NCI-H128 (cell line): ENCODE measurements at regions not wholly inside any gene's neighbourhood (a gene's known extent, or its start where the extent isn't known, plus 50 kb on each side); places are given as distances from the start of the nearest gene placed in this dataset.

Source experiments
- DNase-seq: peaks from one replicate; lab custom pipeline; 2025; ENCODE audit not compliant: unreplicated experiment; lab: John Stamatoyannopoulos, UW

DNA sequence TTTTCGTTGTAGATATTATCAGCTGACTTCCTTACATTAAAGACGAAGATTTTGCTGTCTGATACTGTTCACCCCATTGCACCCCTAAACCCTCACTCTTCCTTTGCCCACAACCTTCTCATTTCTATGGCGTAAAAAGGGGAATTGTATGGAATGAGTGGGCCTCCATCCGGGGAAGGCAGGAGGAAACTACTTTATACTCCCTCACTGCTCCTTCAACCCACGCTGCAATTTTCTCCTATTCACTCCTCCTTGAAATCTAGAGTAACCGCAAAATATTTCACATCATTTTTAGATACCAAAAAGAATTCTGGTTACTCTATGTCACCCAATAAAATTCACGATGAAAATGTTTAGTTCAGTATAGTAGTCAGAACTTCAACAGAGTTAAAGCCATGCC, 330.8 kb downstream of the DIRAS2 start:
- DNase-seq = no peak

DNA sequence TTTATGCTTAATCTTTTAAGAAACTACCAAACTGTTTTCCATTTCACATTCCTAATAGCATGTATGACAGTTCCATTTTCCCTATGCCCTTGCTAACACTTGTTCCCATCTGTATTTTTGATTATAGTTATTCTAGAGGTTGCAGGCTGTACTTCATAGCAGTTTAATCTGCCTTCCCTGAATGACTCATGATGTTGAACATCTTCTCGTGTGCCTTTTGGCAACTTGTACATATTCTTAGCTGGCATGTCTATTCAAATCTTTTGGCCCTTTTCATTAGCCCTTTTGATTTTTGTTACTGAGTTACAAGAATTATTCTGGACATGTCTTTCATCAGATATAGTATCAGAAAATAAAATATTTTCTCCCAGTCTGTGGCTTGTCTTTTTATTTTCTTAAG, 320.3 kb downstream of the DIRAS2 start:
- DNase-seq = no peak

DNA sequence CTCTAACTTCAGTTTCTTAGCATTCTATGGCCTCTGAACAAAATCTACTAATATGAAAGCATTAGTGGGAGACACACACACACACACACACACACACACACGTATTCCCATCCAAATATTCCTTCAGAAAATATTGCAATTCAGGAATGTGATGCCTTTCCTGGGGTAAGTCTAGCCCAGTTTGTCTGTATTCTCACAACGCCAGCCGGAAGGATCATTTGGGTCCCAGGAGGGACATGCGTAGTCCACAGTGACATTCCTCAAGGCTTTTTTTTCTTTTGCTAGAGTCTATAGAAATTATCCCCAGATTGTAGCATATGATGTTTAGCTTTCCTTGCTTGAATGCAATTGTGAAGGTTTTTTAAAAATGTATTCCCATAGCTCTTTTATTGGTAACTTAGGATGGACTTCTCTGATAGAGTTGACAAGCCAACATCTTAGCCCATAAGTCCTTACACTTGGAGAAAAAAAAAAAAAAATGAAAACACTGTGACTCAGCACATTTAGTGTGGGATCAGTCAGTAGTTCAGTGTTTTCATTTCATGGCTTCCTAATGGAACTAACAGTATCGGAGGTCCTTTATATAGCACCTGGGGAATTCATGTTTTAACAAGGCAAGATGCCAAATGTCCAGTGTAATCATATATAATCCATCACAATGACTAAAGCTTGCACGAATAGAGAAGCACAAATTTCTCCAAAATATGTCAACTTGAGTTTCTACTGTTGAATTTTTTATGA, 316.5 kb downstream of the DIRAS2 start:
- no peak for DNase-seq

DNA sequence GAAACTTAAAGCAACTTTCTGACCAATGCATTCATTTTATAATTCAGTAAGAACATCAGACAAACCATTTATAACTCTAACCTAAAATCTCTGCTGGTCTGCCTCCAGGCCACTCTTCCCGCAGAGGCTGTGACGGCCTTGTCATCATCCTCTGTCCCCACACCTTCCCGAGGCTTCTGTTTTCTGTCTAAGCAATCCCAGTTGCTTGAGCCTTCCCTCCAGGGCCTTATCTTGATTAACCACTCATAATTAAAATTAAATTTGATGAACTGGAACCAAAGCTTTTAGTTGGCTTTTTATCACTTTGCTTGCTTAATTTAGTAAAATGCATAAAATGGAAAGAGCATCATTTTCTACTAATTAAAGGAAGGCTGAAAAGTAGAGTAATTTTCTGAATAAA, 312.4 kb downstream of the DIRAS2 start:
- no peak for DNase-seq

DNA sequence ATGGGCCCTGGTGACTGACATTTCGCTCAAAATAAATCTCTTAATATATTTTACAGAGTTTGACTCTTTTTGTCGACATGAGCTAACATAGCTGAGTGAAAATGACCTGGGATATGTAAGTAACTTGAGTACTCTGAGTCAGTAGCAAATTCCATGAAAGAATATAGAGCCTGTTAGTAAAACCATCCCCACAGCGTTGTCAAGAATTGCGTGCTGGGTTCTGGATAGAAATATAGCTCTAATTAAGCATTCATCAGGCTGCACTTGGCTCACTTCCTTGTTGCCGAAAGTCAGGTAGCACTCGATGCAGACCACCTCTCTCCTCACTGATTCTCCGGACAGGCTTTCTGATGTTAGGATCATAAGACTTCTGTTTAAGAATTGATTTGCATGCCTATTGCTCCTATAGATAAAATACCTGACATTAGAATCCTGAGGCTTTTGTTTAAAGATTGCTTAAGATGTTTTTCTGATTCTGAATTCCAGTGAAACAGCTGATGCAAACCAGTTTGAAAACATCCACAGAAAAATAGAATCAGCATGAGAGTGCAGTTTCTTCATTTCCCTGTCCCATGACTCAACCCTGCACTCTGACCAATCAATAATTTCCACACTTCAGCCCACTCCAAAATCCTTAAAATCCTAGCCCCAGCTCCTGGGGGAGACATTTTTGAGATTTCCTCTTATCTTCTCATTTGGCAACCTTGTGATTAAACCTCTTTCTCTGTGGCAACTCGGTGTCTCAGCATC, 310.6 kb downstream of the DIRAS2 start:
- DNase-seq = no peak

DNA sequence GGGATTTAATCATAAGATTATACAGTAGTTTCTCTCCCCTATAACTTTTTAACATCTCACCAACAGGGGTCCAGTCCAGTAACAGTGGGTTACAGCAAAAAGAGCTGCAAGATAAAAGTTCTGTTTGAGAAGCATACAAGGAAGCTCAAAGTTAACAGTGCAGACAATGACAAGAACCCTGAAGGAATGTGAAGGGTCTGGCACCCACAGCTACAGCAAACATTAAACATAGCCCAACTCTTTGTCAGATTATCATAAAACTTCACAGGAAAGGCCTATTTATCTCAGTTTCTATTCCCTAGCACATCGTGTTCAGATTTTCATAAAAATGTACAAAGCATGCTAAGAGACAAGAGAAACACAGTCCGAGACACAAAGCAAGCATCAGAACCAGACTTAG, 309.4 kb downstream of the DIRAS2 start:
- DNase-seq = no peak

DNA sequence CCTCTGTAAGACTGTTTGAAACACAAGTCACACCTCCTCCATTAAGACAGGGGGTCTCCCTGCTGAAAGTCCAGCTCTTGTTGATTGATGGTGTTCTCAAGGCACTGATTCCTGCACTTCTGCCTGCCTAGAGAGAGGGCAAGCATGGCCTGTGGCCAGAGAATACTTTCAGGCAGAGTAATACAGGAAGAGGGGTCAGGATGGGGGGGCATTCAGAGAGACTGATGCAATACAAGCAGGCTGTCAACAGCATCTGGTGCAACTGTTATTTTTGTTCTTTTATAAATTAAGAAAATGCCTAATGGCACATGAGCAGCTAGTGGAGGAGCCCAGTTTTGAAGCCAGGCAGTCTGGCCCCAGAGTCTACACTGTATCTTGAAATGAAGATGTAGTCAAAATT, 302.2 kb downstream of the DIRAS2 start:
- DNase-seq = no peak

DNA sequence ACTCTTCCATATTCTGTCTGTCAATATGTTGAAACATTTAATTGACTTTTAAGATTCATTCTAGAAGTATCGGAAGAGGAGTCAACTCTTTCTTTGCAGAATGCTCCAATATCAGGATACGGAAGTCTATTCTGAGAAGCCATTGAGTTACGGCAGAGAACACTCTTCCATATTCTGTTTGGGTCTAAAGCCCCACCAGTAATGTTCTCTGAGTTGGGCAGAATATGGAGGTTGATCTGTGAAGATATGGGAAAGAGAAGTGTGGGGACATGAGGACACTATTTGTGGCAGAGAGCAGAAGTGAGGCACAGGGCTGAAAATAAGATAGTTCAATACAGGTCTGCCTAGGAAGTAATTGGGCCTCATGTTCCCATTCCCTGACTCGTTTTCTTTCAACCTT, 300.0 kb downstream of the DIRAS2 start:
- DNase-seq = no peak

DNA sequence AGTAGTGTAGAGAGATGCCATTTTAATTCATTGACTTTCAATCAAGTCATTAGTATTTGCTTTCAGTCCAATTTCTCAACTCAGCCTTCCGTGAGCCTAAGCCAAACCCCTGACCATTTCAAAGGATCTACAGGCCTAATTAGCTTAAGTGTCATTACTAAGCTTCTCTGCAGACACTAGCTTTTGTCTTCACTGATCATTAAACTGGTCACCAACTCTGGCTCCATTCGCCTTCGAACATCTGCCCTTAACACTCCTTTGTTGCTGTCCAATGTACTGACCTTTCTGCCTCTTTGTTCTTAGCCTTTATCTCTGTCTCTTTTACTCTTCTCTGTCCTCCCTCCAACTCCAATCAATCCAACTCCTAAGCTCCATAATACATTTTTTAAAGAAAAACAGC, 299.3 kb downstream of the DIRAS2 start:
- DNase-seq = no peak

DNA sequence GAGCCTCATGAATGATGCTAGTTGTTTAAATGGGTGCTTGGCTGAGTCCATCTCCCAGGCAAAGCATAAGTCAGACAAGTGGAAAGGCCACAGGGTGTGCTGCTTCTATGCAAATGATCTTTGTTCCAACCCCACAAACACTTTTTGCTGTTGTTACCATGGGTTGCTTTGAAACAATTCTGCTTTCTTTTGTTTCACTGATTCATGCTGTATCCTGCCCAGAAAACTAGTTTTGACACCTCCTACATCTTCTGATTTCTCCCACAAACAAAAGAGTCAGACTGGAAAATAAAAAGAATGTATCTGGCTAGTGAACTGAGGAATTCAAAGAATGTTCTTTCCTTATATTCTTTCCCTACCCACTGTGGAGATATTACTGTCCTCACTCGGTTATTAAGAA, 298.6 kb downstream of the DIRAS2 start:
- no peak for DNase-seq

DNA sequence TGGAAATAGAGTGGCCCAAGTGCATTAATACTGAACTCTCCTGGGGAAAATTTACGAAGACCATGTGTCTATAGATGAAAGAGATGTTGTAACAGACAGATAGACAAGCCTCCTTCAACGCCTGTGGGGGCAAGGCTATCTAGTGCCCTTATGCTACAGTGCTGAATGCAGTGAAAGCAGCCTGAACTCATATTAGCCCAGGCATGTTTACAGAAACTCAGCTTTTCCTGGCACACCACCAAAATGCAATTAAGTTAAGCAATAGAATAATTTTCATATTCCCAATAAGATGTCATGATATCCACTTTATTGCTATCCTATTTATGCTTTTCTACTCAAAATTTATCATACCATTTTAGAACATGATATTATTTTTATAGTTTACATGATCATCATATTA, 277.0 kb downstream of the DIRAS2 start:
- DNase-seq = no peak

DNA sequence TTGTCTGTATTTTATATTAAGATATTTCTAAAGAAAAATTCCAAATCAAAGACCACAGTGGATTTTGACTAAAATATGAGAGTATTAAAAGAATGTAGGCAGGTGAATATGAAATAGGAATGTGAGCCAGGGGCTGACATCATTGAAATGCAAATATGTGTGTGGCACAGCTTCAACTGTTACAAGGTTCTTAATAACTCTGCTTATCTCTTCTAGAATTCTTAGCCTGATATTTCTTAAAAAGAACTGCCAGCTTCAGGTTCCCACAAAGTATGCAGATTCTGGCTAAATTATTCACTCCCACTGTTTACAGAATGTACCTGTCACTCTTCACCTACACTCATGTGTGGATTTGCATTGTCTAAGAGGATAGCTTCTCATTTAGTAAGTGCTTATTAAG, 274.4 kb downstream of the DIRAS2 start:
- no peak for DNase-seq

DNA sequence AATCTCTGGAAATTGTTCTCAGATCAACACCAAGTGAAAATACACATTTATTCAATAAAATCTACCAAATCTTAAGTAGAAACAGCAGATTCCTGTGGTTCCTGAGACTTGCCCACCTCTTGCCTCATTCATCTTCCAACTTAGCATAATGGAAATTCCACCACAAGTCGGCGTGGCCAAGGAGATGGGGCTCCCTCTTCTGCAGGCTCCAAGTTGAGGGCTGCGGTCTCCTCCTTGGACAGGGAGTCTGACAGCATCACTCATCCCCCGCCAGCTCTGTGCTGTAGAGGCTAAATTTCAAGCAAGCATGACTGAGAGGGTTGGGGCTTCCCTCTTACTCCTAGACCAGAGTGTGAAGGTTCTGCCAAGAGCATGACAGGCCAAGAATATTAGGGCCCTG, 273.7 kb downstream of the DIRAS2 start:
- no peak for DNase-seq

DNA sequence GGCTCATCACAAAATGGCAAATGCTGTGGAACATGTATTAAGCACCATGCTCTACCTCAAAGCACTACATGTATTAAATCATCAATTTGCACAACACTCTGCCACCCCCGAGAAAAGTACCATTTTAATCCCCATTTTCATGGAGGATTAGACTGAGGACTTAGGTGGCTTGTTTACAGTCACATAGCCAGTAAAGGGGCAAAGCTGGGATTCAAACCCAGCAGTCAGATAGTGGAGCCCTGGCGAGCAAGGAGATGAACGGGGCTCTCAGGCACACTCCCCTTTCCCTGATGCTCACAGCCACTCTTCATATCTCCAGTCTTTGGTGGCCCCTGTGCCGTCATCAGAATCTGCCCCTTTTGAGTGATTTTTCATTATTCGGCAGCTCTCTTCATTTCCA, 262.9 kb downstream of the DIRAS2 start:
- DNase-seq = no peak

DNA sequence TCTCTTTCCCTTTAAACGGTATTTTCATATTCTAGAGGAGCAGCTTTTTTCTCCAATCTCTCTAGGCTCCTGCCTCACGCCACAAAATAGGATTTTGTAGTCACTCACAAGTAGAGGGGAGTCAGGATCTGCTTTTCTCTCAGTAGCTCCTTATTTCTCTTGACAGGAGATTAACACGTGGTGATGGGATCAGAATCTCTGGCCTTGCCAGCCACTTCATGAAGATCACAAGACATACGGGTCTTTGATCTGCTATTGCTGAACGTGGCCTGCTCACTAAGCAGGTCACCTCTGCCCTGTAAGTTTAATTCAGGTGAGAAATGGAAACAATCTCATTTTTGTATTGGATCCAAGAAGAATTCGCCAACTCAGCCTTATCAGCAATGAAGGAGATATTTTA, 257.5 kb downstream of the DIRAS2 start:
- no peak for DNase-seq

DNA sequence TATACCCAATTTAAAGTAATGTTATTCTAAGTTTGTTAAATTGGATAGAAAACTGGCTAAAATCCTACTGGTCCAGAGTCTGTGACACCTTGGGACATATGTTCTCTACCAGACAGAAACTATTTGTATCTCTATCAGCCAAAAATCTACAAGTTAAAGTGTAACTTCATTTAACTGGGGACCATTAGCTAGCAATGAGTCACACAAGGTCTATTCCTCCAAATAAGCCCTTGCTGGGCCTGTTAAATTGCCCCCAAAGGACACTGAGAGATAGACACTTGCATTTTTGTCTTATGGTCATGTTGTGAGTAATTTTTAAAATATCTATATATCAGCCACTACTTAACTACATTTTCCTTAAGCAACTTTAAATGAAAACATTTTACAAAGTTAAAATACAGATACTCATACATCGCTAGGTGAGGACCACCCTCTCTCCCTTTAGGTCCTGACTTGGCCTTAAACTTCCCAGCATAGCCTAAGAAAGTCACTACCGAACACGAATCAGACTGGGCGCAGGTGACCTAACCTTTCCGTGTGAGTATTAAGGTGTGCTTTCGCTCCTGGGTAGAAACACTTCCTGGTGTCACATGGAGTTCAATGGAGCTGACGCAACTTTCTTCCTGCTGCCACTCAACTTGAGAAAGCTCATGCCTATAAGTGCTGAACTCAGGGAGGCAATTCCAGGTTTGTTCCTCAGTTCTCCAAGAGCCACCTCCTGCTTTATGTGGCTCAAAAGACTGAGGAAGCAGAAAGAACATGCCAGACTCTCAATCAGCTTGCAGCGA, 249.1 kb downstream of the DIRAS2 start:
- DNase-seq = no peak

DNA sequence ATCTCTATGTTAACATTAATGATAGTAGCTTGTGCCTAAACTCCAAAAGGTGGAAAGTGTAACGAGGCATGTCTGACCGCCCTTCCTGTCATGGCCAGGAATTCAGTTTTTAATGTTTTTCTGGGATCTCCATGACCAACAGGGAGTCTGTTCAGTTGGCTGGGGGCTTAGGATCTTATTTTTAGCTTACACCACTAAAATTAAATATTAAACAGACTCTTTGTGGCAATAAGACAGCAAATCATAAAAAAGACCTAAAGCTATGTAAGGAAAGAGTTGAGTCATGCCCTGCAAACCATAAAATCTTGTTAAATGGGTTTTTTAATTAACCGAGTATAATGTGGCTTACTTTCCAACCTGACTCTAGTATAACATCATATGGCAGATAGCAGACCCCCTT, 247.8 kb downstream of the DIRAS2 start:
- no peak for DNase-seq

DNA sequence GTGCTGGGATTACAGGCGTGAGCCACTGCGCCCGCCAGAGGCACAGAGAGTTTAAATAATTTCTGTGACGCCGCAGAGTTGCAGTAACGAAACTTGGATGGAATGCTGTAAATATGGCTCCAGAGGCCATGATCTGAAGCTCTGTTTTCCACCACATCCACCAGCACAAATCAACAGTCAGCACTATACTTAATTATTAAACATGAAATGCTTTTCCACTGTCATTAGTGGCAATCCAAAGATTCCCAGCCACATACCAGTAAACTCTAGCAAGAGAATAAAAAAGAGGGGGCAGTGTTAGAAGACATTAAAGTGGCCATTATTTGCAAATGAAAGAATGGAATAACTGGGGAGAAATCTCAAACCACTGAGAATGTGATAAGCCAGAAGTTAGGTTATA, 242.5 kb downstream of the DIRAS2 start:
- no peak for DNase-seq

DNA sequence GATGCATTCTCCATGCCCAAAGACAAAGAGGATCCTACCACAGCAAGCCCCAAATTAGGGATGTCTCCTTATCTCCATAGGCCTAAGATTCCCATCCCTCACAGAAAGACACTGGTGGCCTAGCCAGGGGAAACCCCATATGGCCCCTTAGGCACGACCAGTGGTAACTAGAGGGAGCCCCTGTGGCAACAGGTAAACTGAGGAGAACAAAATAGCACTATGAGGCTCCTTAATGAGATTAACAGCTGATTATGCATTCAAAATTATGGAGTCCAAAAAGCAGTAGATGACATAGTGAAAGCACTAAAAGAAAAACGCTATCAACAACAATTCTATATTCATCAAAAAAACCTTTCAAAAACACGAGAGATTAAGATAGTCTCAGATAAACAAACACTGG, 234.0 kb downstream of the DIRAS2 start:
- DNase-seq = no peak

DNA sequence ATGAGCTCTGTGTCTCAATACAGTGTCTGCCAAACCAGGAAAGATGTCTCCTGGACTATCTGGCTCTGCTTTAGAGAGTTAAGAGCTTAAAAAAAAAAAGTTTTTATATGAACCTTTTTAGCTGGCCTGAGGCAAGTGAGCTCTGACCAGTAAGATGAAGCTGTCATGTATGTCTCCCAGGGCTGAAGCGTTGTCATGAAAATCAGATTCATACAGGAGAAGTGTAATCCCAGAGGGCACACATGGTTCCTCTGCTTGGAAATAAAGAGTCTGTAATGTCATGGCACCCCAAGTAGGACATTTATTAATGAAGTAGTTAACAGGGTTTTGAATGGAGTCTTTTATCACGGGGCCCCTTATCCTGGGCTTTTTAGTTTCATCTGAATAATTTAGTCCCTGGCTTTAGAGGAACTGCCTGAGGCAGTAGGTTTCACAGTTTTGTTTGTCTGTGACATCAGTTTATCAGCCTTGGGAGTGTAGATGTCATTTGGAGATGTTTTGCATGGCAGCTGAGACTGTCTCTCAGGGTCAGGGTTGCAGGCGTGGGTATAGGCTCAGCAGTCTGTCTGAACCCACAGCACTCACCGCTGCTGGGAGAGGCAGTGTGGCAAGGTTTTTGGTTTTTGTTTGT, 223.3 kb downstream of the DIRAS2 start:
- DNase-seq = no peak

DNA sequence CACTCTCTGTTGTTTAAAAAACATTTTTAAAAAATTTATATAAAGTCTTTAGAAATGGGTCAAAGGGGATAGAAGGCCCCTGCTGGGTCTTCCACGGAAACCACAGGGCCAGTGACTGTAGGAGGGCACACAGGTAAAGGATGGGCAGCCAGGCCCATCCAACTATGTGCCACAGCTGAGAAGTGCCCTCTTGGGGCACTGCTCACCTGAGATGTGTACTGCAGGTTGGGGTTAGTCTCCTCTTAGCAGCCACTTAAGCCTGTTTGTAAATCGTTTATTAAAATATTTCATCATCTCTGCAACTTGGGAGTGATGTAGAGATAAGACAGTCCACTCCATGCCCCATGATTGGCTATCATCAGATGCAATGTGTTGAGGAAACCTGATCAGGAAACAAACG, 222.4 kb downstream of the DIRAS2 start:
- no peak for DNase-seq
